Loucy (cell line): ENCODE measurements at regions not wholly inside any gene's neighbourhood (a gene's known extent, or its start where the extent isn't known, plus 50 kb on each side); places are given as distances from the start of the nearest gene placed in this dataset.

Experiments used
- EZH2phosphoT487 ChIP-seq: fragments of 200-600 bp; IDR thresholded peaks from 2 replicates; pipeline ENCODE4 v1.6.1; 2018; ENCODE audit warnings: antibody characterized with exemption, mild to moderate bottlenecking, moderate library complexity, borderline replicate concordance
- TF ChIP-seq, protein P1 (sequence below): fragments of 200-600 bp; sonication (generic); conservative IDR thresholded peaks from 2 replicates; pipeline ENCODE4 v1.5.1; 2014; ENCODE audit warnings: mild to moderate bottlenecking, antibody characterized with exemption, low read length

DNA sequence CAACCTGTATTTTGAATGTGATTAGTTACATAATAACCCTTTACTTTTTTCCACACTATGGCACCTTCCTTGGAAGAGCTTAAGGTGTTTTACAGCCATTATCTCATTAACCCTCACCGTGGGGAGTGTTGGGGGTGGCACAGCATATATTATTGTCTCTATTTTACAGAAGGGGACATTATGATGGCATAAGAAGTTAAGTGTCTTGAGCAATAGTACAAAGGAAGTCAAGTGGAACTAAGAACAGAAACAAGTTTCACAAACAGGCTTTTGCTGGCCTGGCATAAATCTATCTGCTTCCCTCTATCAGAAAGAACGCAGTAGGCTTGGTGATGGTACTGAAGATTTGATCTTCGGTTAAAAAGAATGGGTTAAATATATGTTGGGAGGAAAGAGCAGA lies 169.7 kb upstream of the OTX2 start:
- TF ChIP-seq, protein P1, sequence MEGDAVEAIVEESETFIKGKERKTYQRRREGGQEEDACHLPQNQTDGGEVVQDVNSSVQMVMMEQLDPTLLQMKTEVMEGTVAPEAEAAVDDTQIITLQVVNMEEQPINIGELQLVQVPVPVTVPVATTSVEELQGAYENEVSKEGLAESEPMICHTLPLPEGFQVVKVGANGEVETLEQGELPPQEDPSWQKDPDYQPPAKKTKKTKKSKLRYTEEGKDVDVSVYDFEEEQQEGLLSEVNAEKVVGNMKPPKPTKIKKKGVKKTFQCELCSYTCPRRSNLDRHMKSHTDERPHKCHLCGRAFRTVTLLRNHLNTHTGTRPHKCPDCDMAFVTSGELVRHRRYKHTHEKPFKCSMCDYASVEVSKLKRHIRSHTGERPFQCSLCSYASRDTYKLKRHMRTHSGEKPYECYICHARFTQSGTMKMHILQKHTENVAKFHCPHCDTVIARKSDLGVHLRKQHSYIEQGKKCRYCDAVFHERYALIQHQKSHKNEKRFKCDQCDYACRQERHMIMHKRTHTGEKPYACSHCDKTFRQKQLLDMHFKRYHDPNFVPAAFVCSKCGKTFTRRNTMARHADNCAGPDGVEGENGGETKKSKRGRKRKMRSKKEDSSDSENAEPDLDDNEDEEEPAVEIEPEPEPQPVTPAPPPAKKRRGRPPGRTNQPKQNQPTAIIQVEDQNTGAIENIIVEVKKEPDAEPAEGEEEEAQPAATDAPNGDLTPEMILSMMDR = no peak
- no peak for TF ChIP-seq EZH2phosphoT487
